ENCODE measurements at regions not wholly inside any gene's neighbourhood (a gene's known extent, or its start where the extent isn't known, plus 50 kb on each side); places are given as distances from the start of the nearest gene placed in this dataset.
"Not testable (repeated sequence)": the region's sequence is repeated elsewhere in the genome, so short reads cannot be mapped to it uniquely, and the experiment has no call there.

- no peak for DNase-seq
These were observed 152.4 kb downstream of the ABCC12 start for GRCh38 chr16:48003206-48003907.

- DNase-seq = no peak
These were observed 154.4 kb downstream of the ABCC12 start for GRCh38 chr16:48001324-48001895.

GRCh38 chr16:48000622-48001021, 155.2 kb downstream of the ABCC12 start:
- DNase-seq = no peak

- no peak for DNase-seq
These were observed 156.2 kb downstream of the ABCC12 start for GRCh38 chr16:47999595-47999994.

- no peak for DNase-seq
These were observed 160.4 kb downstream of the ABCC12 start for GRCh38 chr16:47995354-47995753.

GRCh38 chr16:47991491-47991890, 164.3 kb downstream of the ABCC12 start:
- no peak for DNase-seq

- no peak for DNase-seq
These were observed 165.1 kb downstream of the ABCC12 start for GRCh38 chr16:47990676-47991075.

GRCh38 chr16:47987136-47987535, 168.7 kb downstream of the ABCC12 start:
- DNase-seq = no peak

GRCh38 chr16:47986031-47986430, 169.8 kb downstream of the ABCC12 start:
- DNase-seq = no peak

GRCh38 chr16:47984669-47985068, 171.1 kb downstream of the ABCC12 start:
- DNase-seq = no peak

GRCh38 chr16:47983999-47984580, 171.7 kb downstream of the ABCC12 start:
- no peak for DNase-seq

GRCh38 chr16:47980212-47980611, 175.6 kb downstream of the ABCC12 start:
- DNase-seq = no peak

- no peak for DNase-seq
These were observed 176.1 kb downstream of the ABCC12 start for GRCh38 chr16:47979616-47980182.

- DNase-seq = no peak
These were observed 176.7 kb downstream of the ABCC12 start for GRCh38 chr16:47979164-47979520.

GRCh38 chr16:47978491-47979163, 177.2 kb downstream of the ABCC12 start:
- DNase-seq = no peak

GRCh38 chr16:47977802-47978201, 178.0 kb downstream of the ABCC12 start:
- DNase-seq = no peak

GRCh38 chr16:47976636-47977210, 179.1 kb downstream of the ABCC12 start:
- DNase-seq = no peak

- DNase-seq = not testable (repeated sequence)
These were observed 180.8 kb downstream of the ABCC12 start for GRCh38 chr16:47974971-47975370.

- DNase-seq = no peak
These were observed 182.2 kb downstream of the ABCC12 start for GRCh38 chr16:47973552-47973951.

- no peak for DNase-seq
These were observed 183.4 kb downstream of the ABCC12 start for GRCh38 chr16:47972246-47972985.

- no peak for DNase-seq
These were observed 184.6 kb downstream of the ABCC12 start for GRCh38 chr16:47971225-47971624.

- no peak for DNase-seq
These were observed 185.4 kb downstream of the ABCC12 start for GRCh38 chr16:47970291-47970931.
